ENCODE measurements at regions not wholly inside any gene's neighbourhood (a gene's known extent, or its start where the extent isn't known, plus 50 kb on each side); places are given as distances from the start of the nearest gene placed in this dataset.

DNA sequence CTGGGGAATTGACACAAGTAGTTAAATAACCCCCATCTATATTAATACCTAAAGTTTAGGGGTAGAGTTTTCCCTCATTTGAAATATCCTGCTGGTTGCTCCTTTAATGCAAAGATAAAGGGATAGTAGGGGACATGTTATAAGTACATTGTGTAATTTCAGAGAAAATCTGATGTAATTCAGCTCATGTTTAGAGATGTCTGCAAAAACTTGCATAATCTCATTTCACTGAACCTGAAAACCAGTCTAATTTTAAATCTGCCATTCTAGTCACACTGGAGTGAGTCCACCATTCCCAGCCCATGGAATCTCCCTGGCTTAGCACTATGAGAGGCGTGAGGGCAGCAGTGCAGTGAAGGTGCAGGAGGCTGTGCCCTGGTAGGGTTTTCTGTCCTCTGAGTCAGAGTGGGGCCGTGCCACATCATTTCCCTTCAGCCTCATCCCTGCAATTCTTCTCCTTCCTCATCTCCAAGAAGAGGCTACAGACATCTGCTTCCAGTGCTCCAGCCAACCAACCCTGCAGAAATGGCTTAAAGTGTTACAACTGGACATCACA is 246.3 kb upstream of the UMPS start:
- Histone ChIP-seq H3K27me3 (ENCODE audit: control insufficient read depth in 1 of 2, insufficient read depth in 2 of 2, low read length in 2 of 2) (peaks cover 0 to 5% of the 10 kb centered on the region in 2 experiments; a peak in 1 of 5 replicates), H3K27ac (ENCODE audit: extremely low read length, insufficient read depth, low read length) (no peak overlapping the region), H3K9me3 (ENCODE audit: low read length) (no peaks in the 10 kb centered on the region), H2AFZ (ENCODE audit: low read length) (no peak overlapping the region), H3K9ac (ENCODE audit: insufficient read depth, low read depth, low read length) (no peak overlapping the region), H3K4me1 (ENCODE audit: insufficient read depth, low read length) (no peaks in the 10 kb centered on the region), H3K79me2 (ENCODE audit: insufficient read depth, low read length) (no peaks in the 10 kb centered on the region), H3K4me2 (ENCODE audit: low read depth, low read length) (no peak overlapping the region), H3K36me3 (replicated peaks in 1 of 2; ENCODE audit: control insufficient read depth in 1 of 2, insufficient read depth in 2 of 2, low read length in 2 of 2) (no peaks in the 10 kb centered on the region), H4K20me1 (ENCODE audit: insufficient read depth, low read length) (no peaks in the 10 kb centered on the region), H3K4me3 (replicated peaks in 1 of 3; ENCODE audit: insufficient read depth in 1 of 3, low read depth in 2 of 3, low read length in 3 of 3) (no peak overlapping the region)
- FAIRE-seq: no peak
- BruUV-seq (replicated peaks): no TSS peak
- ATAC-seq: no peak
- intact Hi-C loops (cut with micrococcal nuclease; ENCODE audit: unreplicated experiment): no loop called here
- WGBS (ENCODE audit: low lambda C conversion rate): 4% methylated on average over 2 of the region's 2 CpGs
- POLR2A ChIA-PET: no interaction called here
- DNase-seq (ENCODE audit: low spot score): no peak
- in situ Hi-C loops (cut with HindIII; ENCODE audit: extremely low pct_ligation_motif_present, low pct_unique_long_range_greater_than_20kb): no loop called here
- CTCF ChIA-PET (ENCODE audit: low intra/inter-chr PET ratio, low total read pairs): no interaction called here
- no peak for TF ChIP-seq SAP130 (CRISPR knock-in tag; IDR thresholded peaks at IDR 0.05; ENCODE audit: low read depth)
- TF ChIP-seq ZFP41 (CRISPR knock-in tag; IDR thresholded peaks at IDR 0.05; ENCODE audit: borderline replicate concordance): no peak

GRCh38 chr3:124486324-124486723 is 243.9 kb upstream of the UMPS start:
- ChIA-PET CTCF (ENCODE audit: low intra/inter-chr PET ratio, low total read pairs) (no interaction called here), POLR2A (no interaction called here)
- 2% methylated on average over 2 of the region's 2 CpGs for WGBS (ENCODE audit: low lambda C conversion rate)
- intact Hi-C loops (cut with micrococcal nuclease; ENCODE audit: unreplicated experiment) (no loop called here), in situ Hi-C loops (cut with HindIII; ENCODE audit: extremely low pct_ligation_motif_present, low pct_unique_long_range_greater_than_20kb) (no loop called here)
- Histone ChIP-seq H3K27me3 (ENCODE audit: control insufficient read depth in 1 of 2, insufficient read depth in 2 of 2, low read length in 2 of 2) (peaks cover 0 to 12% of the 10 kb centered on the region in 2 experiments; a peak in 1 of 5 replicates), H2AFZ (ENCODE audit: low read length) (no peak overlapping the region), H3K9ac (ENCODE audit: insufficient read depth, low read depth, low read length) (no peak overlapping the region), H3K79me2 (ENCODE audit: insufficient read depth, low read length) (no peaks in the 10 kb centered on the region), H3K4me3 (replicated peaks in 1 of 3; ENCODE audit: insufficient read depth in 1 of 3, low read depth in 2 of 3, low read length in 3 of 3) (no peak overlapping the region), H3K9me3 (ENCODE audit: low read length) (no peaks in the 10 kb centered on the region), H3K27ac (ENCODE audit: extremely low read length, insufficient read depth, low read length) (no peak overlapping the region), H4K20me1 (ENCODE audit: insufficient read depth, low read length) (no peaks in the 10 kb centered on the region), H3K4me1 (ENCODE audit: insufficient read depth, low read length) (no peaks in the 10 kb centered on the region), H3K36me3 (replicated peaks in 1 of 2; ENCODE audit: control insufficient read depth in 1 of 2, insufficient read depth in 2 of 2, low read length in 2 of 2) (no peaks in the 10 kb centered on the region), H3K4me2 (ENCODE audit: low read depth, low read length) (no peak overlapping the region)
- no peak for FAIRE-seq
- ATAC-seq: peak; percentile 64; the same call in 2 of the 3 replicates
- no peak for DNase-seq (ENCODE audit: low spot score)
- no TSS peak for BruUV-seq (replicated peaks)
- TF ChIP-seq SMARCE1 (IDR thresholded peaks at IDR 0.05; ENCODE audit: borderline replicate concordance) (no peak), ZBTB43 (CRISPR knock-in tag; conservative IDR thresholded peaks at IDR 0.05) (no peak), PATZ1 (CRISPR knock-in tag; IDR thresholded peaks at IDR 0.05) (no peak), ZNF367 (CRISPR knock-in tag; IDR thresholded peaks at IDR 0.05; ENCODE audit: borderline replicate concordance) (no peak), ZNF788 (CRISPR knock-in tag; IDR thresholded peaks at IDR 0.05; ENCODE audit: borderline replicate concordance) (no peak)

All from HepG2 (cell line).